Neural crest cell (in vitro differentiated cells): ENCODE measurements at regions not wholly inside any gene's neighbourhood (a gene's known extent, or its start where the extent isn't known, plus 50 kb on each side); places are given as distances from the start of the nearest gene placed in this dataset.

Source experiments
- DNase-seq: peaks from one replicate; pipeline ENCODE4 v3.0.0; 2021; ENCODE audit warnings: low read depth, mixed read lengths, low spot score
- H3K27ac Mint-ChIP-seq: one replicate; pipeline ENCODE4 v1.8.0; 2021; ENCODE audit warnings: mild to moderate bottlenecking, mixed read lengths; ENCODE audit not compliant: unreplicated experiment
- H3K27me3 Mint-ChIP-seq: 2 replicates; pipeline ENCODE4 v1.8.0; 2021; ENCODE audit warnings: low read depth, mild to moderate bottlenecking, mixed read lengths
- H3K36me3 Mint-ChIP-seq: 2 replicates; pipeline ENCODE4 v1.8.0; 2021; ENCODE audit warnings: low read depth, mild to moderate bottlenecking, mixed read lengths
- H3K4me1 Mint-ChIP-seq: 2 replicates; pipeline ENCODE4 v1.8.0; 2021; ENCODE audit warnings: mixed read lengths
- H3K4me3 Mint-ChIP-seq: one replicate; pipeline ENCODE4 v1.8.0; 2021; ENCODE audit warnings: mild to moderate bottlenecking, mixed read lengths
- H3K9me3 Mint-ChIP-seq: 2 replicates; pipeline ENCODE4 v1.8.0; 2021; ENCODE audit warnings: mixed read lengths
- TF ChIP-seq, protein P1 (sequence below): fragments of 200-600 bp; sonication (generic); conservative IDR thresholded peaks from 2 replicates; pipeline ENCODE4 v1.5.0; 2021; ENCODE audit warnings: antibody characterized with exemption, mild to moderate bottlenecking

DNA sequence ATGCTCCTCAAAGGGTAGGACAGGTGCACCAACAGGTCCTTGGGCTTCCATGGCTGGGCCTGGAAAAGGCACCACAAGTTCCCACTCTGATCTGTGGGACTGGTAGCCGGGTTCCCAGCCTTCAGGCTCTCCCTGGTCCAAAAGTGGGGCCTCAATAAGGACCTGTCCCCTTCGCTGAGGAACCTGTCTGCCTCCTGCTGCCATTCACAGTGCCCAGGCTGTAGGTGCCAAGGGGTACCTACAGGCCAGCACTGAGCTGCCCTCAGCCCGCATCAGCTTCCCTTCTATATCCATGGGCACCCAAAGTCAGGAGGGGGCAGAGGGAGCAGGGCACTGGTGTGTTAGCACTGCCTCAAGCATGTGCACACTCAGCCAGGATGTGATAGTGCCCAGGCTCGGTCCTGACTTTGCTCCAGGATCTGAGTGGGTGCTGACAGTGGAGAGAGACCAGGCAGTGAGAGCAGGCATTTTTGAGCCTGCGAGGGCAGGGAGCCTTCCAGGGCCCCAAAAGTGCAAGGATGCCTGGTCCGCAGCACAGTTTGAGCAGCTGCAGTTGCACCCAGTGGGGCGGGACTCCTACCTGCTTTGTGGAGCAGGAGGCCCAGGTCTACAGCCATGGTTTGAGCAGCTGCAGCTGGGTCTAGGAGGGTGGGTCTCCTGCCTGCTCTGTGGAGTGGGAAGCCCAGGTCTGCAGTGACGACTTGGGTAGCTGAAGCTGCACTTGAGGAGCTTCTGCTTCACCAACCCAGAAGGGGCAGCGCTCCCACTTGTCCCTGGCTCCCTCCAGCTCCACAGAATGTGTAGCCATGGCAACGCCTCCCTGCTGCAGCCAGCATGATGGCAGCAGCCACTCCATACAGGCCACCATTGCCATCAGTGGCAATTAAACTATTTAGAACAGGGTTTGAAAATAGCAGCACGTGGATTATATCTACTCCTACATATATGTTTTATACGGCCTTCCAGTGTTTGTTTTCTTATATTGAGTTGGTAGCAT is 376.4 kb downstream of the KCTD8 start:
- Mint-ChIP-seq H3K4me1 (no peaks in the 10 kb centered on the region), H3K9me3 (no peaks in the 10 kb centered on the region), H3K27ac (no peak overlapping the region), H3K4me3 (no peak overlapping the region), H3K27me3 (no peaks in the 10 kb centered on the region), H3K36me3 (no peaks in the 10 kb centered on the region)
- no peak for DNase-seq
- TF ChIP-seq, protein P1, sequence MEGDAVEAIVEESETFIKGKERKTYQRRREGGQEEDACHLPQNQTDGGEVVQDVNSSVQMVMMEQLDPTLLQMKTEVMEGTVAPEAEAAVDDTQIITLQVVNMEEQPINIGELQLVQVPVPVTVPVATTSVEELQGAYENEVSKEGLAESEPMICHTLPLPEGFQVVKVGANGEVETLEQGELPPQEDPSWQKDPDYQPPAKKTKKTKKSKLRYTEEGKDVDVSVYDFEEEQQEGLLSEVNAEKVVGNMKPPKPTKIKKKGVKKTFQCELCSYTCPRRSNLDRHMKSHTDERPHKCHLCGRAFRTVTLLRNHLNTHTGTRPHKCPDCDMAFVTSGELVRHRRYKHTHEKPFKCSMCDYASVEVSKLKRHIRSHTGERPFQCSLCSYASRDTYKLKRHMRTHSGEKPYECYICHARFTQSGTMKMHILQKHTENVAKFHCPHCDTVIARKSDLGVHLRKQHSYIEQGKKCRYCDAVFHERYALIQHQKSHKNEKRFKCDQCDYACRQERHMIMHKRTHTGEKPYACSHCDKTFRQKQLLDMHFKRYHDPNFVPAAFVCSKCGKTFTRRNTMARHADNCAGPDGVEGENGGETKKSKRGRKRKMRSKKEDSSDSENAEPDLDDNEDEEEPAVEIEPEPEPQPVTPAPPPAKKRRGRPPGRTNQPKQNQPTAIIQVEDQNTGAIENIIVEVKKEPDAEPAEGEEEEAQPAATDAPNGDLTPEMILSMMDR: no peak

DNA sequence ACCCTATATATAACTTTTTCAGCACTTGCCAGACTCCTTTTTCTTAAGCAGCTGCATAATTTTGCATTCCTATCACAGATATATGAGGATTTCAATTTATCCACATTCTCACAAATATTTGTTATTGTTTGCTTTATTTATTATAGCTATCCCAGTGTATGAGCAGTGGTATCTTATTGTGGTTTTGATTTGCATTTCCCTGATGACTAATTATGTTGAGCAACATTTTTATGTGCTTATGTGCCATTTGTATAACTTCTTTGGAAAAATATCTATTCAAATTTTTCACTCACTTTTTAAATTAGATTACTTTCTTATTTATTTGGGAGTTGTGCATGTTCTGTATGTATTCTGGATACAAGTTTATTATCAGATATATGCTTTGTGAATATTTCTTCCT is 361.9 kb downstream of the KCTD8 start:
- DNase-seq: no peak
- Mint-ChIP-seq H3K9me3 (peaks cover 7% of the 10 kb centered on the region), H3K27ac (no peak overlapping the region)

DNA sequence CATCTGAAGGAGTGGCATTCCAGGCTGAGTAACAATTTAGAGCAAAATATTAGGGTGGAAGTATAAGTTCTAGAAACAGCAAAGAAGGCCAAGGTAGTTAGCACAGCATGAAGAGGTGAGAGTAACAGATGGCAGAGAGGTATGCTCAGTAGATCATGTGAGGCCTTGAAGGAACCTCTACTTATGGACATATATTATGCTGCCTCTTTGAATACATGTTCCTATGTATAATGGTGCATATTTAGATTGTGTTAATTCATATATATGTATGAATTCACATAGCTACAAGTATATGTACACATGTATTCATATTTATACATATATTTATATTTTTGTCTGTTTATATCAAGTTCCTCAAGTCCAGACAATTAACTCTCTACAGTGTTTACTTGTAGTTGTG is 355.2 kb downstream of the KCTD8 start:
- TF ChIP-seq, protein P1: no peak
- DNase-seq: no peak
- no peaks in the 10 kb centered on the region for H3K27me3 Mint-ChIP-seq
- H3K9me3 Mint-ChIP-seq: no peaks in the 10 kb centered on the region
- no peak overlapping the region for H3K27ac Mint-ChIP-seq
- no peaks in the 10 kb centered on the region for H3K36me3 Mint-ChIP-seq
- no peak overlapping the region for H3K4me3 Mint-ChIP-seq
- H3K4me1 Mint-ChIP-seq: no peaks in the 10 kb centered on the region

More for the DNA sequence above, 361.9 kb downstream of the KCTD8 start:
- no peaks in the 10 kb centered on the region for H3K36me3 Mint-ChIP-seq
- TF ChIP-seq, protein P1: no peak
- no peaks in the 10 kb centered on the region for H3K4me1 Mint-ChIP-seq
- H3K27me3 Mint-ChIP-seq: no peaks in the 10 kb centered on the region
- H3K4me3 Mint-ChIP-seq: no peak overlapping the region

DNA sequence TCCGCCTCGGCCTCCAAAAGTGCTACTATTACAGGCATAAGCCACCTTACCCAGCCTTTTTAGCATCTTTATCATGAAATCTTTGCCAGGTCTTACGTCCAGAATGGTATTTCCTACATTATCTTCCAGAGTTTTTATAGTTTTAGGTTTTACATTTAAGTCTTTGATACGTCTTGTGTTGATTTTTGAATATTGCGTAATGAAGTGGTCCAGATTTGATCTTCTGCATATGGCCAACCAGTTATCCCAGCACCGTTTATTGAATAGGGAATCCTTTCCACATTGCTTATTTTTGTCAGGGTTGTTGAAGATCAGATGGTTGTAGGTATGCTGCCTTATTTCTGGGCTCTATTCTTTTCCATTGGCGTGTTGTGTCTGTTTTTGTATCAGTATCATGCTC is 349.6 kb downstream of the KCTD8 start:
- H3K27ac Mint-ChIP-seq: no peak overlapping the region
- TF ChIP-seq, protein P1: no peak
- no peaks in the 10 kb centered on the region for H3K36me3 Mint-ChIP-seq
- H3K4me1 Mint-ChIP-seq: no peaks in the 10 kb centered on the region
- no peaks in the 10 kb centered on the region for H3K27me3 Mint-ChIP-seq
- DNase-seq: no peak
- H3K4me3 Mint-ChIP-seq: no peak overlapping the region
- peaks cover 15% of the 10 kb centered on the region for H3K9me3 Mint-ChIP-seq

DNA sequence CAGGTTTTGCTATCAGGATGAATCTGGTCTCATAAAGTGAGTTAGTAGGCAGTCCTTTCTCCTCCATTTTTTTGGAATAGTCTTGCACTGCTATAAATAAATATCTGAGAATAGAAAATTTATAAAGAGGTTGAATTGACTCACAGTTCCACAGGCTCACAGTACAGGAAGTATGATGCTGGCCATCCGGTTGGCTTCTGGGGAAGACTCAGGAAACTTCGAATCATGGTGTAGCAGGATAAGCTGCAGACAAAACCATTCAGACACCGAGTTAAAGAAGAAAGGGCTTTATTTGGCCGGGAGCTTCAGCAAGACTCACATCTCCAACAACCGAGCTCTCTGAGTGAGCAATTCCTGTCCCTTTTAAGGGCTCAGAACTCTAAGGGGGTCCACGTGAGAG is 348.2 kb downstream of the KCTD8 start:
- TF ChIP-seq, protein P1: no peak
- no peak overlapping the region for H3K4me3 Mint-ChIP-seq
- H3K27me3 Mint-ChIP-seq: no peaks in the 10 kb centered on the region
- no peaks in the 10 kb centered on the region for H3K36me3 Mint-ChIP-seq
- peaks cover 15% of the 10 kb centered on the region for H3K9me3 Mint-ChIP-seq
- H3K27ac Mint-ChIP-seq: no peak overlapping the region
- H3K4me1 Mint-ChIP-seq: no peaks in the 10 kb centered on the region
- no peak for DNase-seq
